Inferior parietal cortex (tissue), 1 donor: ENCODE measurements at regions not wholly inside any gene's neighbourhood (a gene's known extent, or its start where the extent isn't known, plus 50 kb on each side); places are given as distances from the start of the nearest gene placed in this dataset.
A peak's percentile ranks its signal among the peaks of the same experiment; 100 is the strongest.

Experiments used
- DNase-seq: peaks from one replicate; pipeline ENCODE4 v3.0.0-alpha.2; 2016; ENCODE audit errors: extremely low spot score

- DNase-seq: peak; percentile 29
Observed at GRCh38 chr16:8374586-8375231, 215.6 kb downstream of the TMEM114 start.

DNA sequence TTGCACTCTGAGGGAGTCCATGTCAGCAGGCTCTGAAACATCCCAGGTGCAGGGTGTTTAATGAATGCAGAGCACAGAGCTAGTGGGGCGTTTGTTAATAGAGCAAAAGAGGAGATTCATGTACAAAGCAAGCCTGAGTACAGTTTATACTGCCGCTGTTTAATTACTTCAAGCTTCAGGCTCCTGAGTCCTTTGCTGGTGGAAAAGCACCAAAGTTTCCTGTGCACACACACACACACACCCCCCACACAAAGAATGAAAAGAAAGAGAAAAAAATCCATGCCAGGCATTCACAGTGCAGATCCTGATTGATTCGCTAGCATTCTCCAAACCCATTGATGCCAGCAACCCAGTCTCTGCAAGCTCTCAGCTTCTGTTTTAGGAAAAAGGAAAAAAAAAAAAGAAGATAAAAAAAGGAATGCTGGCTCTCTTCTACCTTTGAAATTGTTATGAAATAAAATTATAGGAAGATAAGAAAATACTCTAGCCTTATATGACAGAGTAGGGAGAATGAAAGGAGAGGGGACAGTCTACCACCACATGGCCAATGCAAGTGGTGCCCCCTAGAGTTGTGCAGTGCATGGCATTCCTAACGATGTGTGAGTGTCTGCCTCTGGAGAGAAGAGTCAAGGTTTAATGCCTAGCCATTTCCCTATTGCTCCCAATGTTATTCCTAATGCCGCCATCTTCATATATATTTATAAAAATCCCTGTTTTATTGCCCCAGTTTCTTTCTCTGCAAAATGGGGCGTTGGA lies 216.5 kb downstream of the TMEM114 start:
- peak; percentile 15 for DNase-seq

DNA sequence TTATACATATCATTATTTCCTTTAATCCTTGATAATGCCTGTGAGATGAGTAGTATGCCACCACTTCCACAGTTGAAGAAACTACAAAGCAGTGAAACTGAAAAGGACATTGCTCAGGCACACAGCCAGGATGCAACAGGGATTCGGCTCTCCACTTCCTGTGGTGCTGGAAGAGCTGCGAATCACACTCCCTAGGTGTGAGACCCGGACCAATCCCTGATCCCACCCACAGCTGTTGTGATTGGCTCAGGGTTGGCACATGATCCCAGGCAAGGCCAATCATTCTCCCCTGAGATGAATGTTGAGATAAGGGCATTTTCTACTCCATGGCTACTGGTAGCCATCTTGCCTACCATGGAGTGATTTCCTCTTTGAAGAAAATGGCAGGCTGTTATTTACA lies 218.2 kb downstream of the TMEM114 start:
- DNase-seq: no peak

GRCh38 chr16:8370374-8371270 lies 219.7 kb downstream of the TMEM114 start:
- peak; percentile 51 for DNase-seq

DNA sequence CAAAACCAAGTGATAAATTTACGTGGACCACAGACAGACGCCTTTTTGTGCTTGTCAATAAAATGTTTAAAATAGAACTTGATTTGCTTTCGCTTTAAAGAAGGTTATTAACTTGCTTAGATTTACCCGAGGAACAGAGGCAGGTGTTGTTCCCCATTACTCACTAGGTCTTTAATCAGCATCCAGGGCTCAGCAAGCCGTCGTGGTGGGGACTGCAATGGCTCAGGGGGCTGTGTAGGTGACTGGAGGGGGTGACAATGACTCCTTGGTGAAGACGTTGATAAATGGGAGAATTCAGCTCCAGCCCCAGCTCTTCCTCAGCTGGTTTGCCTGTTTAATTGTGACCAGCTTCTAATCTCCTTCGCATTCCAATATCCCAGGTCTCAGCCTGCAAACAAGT lies 231.4 kb downstream of the TMEM114 start:
- DNase-seq: no peak

GRCh38 chr16:8355675-8356074 lies 234.6 kb downstream of the TMEM114 start:
- peak; percentile 40 for DNase-seq

DNA sequence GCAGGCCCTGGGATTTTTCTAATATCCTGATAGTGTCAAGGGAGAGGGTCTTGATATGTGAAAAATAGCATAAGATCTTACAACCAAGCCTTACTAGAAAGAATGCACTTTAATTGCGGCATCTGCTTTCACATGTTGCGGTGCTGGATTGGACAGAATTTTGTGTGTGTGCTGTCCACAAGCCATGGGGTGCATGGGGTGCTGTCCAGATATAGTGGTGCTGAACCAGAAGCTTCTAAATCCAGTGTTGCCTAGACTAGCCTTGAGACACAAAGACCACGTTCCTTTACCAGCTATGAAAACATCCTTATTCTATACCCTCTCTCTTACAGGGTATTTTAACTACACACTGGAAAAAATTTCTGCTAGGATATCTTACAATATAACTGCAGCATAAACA lies 244.0 kb downstream of the TMEM114 start:
- no peak for DNase-seq

GRCh38 chr16:8342276-8342675 lies 248.0 kb downstream of the TMEM114 start:
- DNase-seq: no peak

DNA sequence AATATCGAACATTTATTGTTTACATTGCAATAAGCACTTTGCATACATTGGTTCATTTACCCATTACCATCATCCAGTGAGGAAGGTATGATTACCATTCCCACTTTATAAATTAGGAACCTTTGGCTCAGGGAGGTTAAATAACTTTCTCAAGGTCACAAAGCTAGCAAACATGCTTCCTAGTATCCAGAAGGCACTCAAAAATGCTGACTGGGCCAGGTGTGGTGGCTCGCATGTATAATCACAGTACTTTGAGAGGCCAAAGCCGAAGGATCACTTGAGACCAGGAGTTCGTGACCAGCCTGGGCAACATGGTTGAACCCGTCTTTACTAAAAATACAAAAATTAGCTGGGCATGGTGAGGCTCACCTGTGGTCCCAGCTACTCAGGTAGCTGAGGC lies 259.6 kb downstream of the TMEM114 start:
- DNase-seq: no peak

DNA sequence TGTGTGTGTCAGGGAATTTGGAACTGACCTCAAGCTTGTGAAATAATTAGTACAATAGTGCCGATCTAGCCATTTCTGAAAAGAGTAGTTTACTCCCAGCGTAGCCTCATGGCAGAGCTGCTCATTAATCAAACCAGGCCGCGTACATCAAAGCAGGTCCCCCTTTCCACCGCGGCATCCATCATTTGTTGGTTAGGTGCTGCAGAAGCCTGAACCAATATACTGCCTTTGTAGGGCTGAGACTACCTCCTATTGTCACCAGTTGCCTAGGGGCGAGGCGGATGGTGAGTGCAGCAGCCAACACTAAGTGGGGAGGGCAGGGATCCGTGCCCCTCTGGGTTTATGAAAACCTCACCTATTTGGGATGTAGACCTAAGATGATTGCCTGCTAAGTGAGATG lies 264.1 kb downstream of the TMEM114 start:
- DNase-seq: no peak

DNA sequence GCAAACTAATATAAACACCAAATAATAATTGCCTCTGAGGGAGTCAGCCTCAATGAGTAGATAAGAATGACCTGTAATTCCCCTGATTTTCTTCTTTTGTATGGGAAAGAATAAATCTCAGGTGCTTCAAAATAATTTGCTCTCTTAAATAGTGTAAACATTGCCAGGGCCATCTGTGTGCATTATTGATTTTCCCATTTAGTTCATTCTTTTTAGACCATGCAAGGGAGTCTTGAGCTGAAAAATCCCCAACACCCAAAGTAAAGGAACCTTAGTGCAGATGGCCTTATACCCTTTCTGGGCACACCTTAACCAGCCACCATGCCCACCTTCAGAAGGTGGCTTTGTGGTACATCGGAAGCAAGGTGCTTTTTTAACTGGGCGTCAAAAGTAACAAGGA lies 267.2 kb downstream of the TMEM114 start:
- DNase-seq: no peak

- DNase-seq: no peak
Observed at GRCh38 chr16:8320131-8320530, 270.2 kb downstream of the TMEM114 start.

- DNase-seq: no peak
Observed at GRCh38 chr16:8310816-8311215, 279.5 kb downstream of the TMEM114 start.

DNA sequence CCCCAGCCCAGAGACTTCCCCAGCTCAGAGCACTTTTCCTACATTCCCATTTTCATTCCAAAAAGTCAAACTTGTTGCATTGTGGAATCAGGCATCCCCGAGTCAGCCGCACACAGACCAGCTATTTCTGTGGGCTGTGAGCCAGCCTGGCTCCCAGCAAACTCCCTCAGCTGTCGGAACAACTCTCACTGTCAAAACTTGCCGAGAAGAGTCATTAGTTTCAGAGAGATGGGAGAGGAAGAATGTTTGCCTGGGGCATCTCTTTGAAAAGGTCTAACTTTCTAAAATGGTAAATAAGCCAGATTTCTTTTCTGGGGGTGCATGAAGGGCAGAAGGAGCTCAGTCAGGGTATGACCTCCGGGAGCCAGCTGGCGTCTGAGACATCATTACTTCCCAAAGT lies 280.0 kb downstream of the TMEM114 start:
- no peak for DNase-seq

DNA sequence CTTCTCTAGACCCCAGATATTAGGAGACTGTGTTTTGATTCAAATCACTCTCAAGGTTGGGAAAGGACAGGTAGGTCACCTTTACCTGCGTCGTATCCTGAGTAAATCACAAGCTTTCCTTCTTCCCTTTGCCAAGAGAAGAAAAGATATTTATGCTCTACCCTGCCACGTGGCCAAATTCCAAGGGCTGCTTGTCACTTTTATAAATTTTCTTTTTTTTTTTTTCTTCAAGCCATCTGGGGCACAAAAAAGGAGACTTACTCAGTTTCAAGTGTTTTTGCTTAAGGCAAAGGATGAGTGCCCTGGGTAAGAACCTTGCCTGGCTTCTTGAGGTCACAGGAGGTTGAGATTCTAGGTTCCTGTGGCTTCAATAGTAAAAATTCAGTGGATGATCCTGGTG lies 285.1 kb downstream of the TMEM114 start:
- DNase-seq: no peak

GRCh38 chr16:8299635-8300034 lies 290.7 kb downstream of the TMEM114 start:
- DNase-seq: no peak

GRCh38 chr16:8295513-8296237 lies 294.6 kb downstream of the TMEM114 start:
- DNase-seq: no peak

GRCh38 chr16:8293413-8293812 lies 296.9 kb downstream of the TMEM114 start:
- DNase-seq: no peak

DNA sequence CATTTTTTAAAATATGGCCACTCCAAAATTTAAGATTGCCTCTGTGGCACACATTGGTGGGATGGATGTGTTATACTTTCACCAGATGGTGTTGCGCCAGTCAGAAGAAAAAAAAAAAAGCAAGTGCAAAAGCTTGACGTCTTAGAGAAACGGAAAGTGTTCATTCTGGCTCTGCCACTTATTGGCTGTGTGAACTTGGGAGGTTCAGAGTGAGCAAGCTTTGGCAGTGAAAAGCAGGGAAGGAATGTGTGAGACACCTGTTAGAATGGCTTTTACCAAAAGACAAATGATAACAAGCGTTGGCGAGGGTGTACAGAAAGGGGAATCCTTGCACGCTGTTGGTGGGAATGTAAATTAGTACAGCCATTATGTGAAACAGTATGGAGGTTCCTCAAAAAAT lies 298.0 kb downstream of the TMEM114 start:
- DNase-seq: no peak

GRCh38 chr16:8286348-8286747 lies 304.0 kb downstream of the TMEM114 start:
- DNase-seq: no peak

DNA sequence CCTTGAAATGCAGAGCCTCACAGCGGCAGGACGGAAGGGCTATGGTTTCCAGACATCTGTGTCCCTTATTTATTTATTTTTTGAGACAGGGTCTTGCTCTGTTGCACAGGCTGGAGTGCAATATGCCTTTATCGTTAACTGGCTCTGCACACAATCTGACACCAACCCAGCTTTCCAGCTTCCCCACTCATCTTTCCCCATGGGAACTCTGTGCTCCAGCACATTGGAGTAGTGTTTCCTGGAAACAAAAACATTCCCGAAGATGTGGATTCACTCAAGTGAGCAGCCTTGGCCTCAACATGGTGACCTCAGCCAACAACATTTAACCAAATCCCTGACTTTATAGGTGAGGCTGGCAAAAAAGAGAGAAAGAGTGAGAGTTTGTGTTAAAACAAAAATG lies 307.1 kb downstream of the TMEM114 start:
- no peak for DNase-seq

DNA sequence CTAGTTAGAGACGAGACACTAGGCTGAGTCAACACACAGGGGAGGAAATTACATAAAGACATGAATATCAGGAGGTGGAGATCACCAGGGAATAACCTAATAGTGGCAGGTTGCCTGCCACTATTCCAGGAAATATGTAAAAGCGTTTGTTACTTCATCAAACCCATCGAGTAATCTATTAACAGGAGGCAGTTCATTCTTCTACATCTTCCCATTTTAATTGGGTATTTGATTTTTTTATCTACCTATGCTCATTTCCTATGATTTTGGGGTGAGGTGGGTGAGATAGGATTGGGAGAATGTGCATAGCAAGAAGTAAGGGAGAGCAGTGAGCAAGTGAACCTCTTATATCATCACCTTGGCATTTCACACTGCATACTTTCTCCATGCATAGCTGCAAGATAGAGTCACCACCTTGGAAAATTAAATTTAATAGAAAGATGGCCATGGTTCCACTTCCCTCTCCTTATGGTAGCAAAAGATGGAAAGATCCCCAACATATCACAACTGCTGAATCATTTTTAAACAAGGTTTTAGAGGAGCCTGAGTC lies 312.2 kb downstream of the TMEM114 start:
- no peak for DNase-seq
